Left ventricle myocardium inferior (tissue), 1 donor: ENCODE measurements at regions not wholly inside any gene's neighbourhood (a gene's known extent, or its start where the extent isn't known, plus 50 kb on each side); places are given as distances from the start of the nearest gene placed in this dataset.

Experiments
- DNase-seq: peaks from one replicate; pipeline ENCODE4 v3.0.0-alpha.2; 2020
- H3K27ac ChIP-seq: fragments of 200-600 bp; replicated peaks from 2 replicates; pipeline ENCODE4 v1.8.0; 2021
- H3K27me3 ChIP-seq: fragments of 200-600 bp; 2 replicates; pipeline ENCODE4 v1.8.0; 2021; ENCODE audit warnings: low read depth
- H3K36me3 ChIP-seq: fragments of 200-600 bp; 2 replicates; pipeline ENCODE4 v1.8.0; 2021
- H3K4me1 ChIP-seq: fragments of 200-600 bp; 2 replicates; pipeline ENCODE4 v1.8.0; 2021
- H3K4me3 ChIP-seq: fragments of 200-600 bp; 2 replicates; pipeline ENCODE4 v1.8.0; 2021; ENCODE audit warnings: mild to moderate bottlenecking, moderate library complexity
- H3K9me3 ChIP-seq: fragments of 200-600 bp; replicated peaks from 2 replicates; pipeline ENCODE4 v1.8.0; 2021
- CTCF ChIP-seq: fragments of 200-600 bp; IDR thresholded peaks from 2 replicates; pipeline ENCODE4 v1.8.0; 2021; ENCODE audit warnings: antibody characterized with exemption, mild to moderate bottlenecking, borderline replicate concordance
- intact Hi-C: fragments of 100-400 bp; cut with micrococcal nuclease; formaldehyde crosslinking; loops from one replicate; pipeline ENCODE4 v1.11.0; 2022
- donor health status: DM: no; HTN: yes; CAD: no; lungs with severe emphysema.

- intact Hi-C loops = no loop called here
- Histone ChIP-seq H3K27ac (no peak overlapping the region), H3K4me3 (no peak overlapping the region), H3K36me3 (no peaks in the 10 kb centered on the region), H3K9me3 (no peaks in the 10 kb centered on the region), H3K27me3 (peaks cover 6% of the 10 kb centered on the region), H3K4me1 (no peaks in the 10 kb centered on the region)
- no peak for TF ChIP-seq CTCF
- DNase-seq = no peak
These were observed 135.5 kb upstream of the ERRFI1 start for GRCh38 chr1:8161546-8162105.

- DNase-seq = no peak
- no peak for TF ChIP-seq CTCF
- Histone ChIP-seq H3K27ac (no peak overlapping the region), H3K9me3 (no peaks in the 10 kb centered on the region), H3K4me1 (no peaks in the 10 kb centered on the region), H3K4me3 (no peak overlapping the region), H3K27me3 (peaks cover 20% of the 10 kb centered on the region), H3K36me3 (no peaks in the 10 kb centered on the region)
- intact Hi-C loops = no loop called here
These were observed 133.4 kb upstream of the ERRFI1 start for GRCh38 chr1:8159470-8160024.

DNA sequence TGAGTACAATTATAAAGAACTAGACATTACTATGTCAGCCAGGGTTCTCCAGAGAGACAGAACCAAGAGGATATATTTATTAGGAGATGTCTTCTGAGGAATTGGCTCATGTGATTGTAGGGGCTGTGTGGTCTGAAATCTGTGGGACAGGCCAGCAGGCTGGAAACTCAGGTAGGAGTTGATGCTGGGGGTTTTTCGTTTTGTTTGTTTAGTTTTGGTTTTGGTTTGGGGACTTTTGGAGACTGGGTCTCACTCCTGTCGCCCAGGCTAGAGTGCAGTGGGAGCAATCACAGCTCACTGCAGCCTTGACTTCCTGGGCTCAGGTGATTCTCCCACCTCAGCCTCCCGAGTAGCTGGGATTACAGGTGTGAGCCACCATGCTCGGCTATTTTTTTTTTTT is 132.9 kb upstream of the ERRFI1 start:
- no peak overlapping the region for H3K4me3 ChIP-seq
- intact Hi-C loops = no loop called here
- no peak for DNase-seq
- H3K27ac ChIP-seq = no peak overlapping the region
- H3K27me3 ChIP-seq = peaks cover 20% of the 10 kb centered on the region
- H3K9me3 ChIP-seq = no peaks in the 10 kb centered on the region
- no peak for TF ChIP-seq CTCF
- no peaks in the 10 kb centered on the region for H3K4me1 ChIP-seq
- H3K36me3 ChIP-seq = no peaks in the 10 kb centered on the region

- H3K27ac ChIP-seq = no peak overlapping the region
- H3K9me3 ChIP-seq = no peaks in the 10 kb centered on the region
- no peaks in the 10 kb centered on the region for H3K4me1 ChIP-seq
- DNase-seq = no peak
- no peak for TF ChIP-seq CTCF
- H3K27me3 ChIP-seq = peaks cover 20% of the 10 kb centered on the region
- no peaks in the 10 kb centered on the region for H3K36me3 ChIP-seq
- H3K4me3 ChIP-seq = no peak overlapping the region
- intact Hi-C loops = no loop called here
These were observed 131.7 kb upstream of the ERRFI1 start for GRCh38 chr1:8157765-8158164.

GRCh38 chr1:8155528-8156186 is 129.5 kb upstream of the ERRFI1 start:
- TF ChIP-seq CTCF = no peak
- Histone ChIP-seq H3K36me3 (no peaks in the 10 kb centered on the region), H3K4me3 (no peak overlapping the region), H3K9me3 (no peaks in the 10 kb centered on the region), H3K27ac (no peak overlapping the region), H3K27me3 (peaks cover 20% of the 10 kb centered on the region), H3K4me1 (no peaks in the 10 kb centered on the region)
- DNase-seq = no peak
- intact Hi-C loops = no loop called here
